ENCODE measurements at regions not wholly inside any gene's neighbourhood (a gene's known extent, or its start where the extent isn't known, plus 50 kb on each side); places are given as distances from the start of the nearest gene placed in this dataset.

GRCh38 chr1:186620566-186621350 is 59.5 kb downstream of the PTGS2 start:
- DNase-seq, result no peak

GRCh38 chr1:186618401-186619170 is 61.6 kb downstream of the PTGS2 start:
- peak; percentile 34 for DNase-seq

DNA sequence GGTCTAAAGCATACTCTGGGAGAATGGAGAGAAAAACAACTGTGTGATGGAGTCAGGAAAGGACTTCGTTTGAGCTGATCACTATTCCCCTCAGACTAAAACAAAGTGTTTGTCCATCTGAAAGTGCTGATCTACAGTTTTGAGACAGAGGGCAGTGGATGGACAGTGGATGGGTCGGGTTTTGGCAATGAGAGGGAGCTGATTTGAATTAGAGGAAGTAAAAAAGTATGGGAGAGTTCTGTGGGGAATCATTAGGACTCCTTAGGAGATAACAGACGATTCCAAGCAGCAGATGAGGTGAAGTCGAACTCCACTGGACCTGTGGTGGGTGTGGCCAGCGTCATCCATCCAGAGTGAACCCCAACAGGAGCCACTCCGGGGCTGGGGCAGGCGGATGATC is 62.3 kb downstream of the PTGS2 start:
- DNase-seq, result no peak

DNA sequence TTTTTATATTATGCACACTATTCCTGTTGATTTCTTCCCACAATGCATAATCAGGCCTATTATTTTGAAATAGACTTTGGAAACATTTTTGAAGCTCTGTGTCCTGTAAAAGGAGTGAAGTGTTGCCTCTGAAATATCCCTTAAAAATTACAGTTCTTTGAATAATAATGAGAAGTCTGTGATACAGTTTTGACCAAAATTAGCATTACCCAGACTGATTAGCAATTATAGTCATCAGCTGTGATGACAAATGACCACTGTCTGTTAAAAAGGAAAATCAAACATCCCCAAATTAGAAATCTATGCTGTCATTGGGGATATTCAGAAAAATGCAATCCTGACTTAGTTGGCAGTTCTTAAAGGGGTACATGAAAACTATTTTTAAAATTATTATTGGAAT is 63.7 kb downstream of the PTGS2 start:
- no peak for DNase-seq

GRCh38 chr1:186615332-186615731 is 64.9 kb downstream of the PTGS2 start:
- DNase-seq, result no peak

GRCh38 chr1:186611156-186611555 is 69.1 kb downstream of the PTGS2 start:
- no peak for DNase-seq

DNA sequence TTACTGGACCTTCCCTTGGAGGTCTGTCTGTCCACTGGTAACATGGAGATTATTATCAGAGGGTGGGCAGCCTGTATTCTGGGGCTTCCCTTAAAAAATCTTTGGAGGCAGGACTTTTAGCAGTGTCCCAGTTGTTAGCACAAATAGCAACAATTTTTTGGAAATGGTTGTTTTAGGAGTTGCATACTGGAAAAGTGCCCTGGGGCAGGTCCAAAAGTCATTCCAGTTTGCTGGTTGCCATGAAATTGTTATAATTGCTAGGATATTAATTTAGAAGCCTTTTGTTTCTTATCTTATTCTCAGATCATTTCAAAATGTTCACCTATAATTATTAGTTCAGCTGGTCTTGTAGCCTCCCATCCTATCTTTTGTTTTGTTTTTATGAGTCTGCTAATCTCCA is 71.0 kb downstream of the PTGS2 start:
- DNase-seq, result no peak

DNA sequence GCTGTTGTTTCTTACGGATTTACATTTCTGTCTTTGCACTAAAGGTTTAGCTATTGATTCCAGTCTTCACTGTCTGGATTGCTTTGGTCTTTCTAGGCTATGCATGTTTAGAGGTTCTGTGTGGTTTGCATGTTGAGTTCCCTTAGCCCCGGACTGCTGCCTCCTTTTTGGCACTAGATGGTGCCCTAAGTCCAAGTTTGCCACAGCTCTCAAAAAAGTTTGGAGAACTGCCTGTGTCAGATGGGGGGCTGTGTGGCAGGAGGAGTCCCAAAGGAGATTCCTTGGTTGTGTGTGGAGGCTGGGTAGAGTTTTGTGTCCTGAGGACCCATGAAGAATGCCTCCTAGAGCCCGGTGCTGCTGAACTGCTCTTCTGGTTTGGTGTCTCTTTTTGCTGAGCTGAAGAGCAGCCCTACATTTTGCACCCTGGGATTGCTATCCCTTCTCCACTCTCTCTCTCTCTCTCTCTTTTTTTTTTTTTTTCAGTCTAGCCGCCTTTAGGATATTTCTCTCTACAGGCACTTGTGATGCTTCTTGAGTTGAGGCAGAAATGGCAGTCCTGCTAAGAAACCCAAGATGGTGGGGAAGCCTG is 74.4 kb downstream of the PTGS2 start:
- DNase-seq, result peak; percentile 21

- DNase-seq, result no peak
Observed at GRCh38 chr1:186595969-186596368, 84.3 kb downstream of the PTGS2 start.

DNA sequence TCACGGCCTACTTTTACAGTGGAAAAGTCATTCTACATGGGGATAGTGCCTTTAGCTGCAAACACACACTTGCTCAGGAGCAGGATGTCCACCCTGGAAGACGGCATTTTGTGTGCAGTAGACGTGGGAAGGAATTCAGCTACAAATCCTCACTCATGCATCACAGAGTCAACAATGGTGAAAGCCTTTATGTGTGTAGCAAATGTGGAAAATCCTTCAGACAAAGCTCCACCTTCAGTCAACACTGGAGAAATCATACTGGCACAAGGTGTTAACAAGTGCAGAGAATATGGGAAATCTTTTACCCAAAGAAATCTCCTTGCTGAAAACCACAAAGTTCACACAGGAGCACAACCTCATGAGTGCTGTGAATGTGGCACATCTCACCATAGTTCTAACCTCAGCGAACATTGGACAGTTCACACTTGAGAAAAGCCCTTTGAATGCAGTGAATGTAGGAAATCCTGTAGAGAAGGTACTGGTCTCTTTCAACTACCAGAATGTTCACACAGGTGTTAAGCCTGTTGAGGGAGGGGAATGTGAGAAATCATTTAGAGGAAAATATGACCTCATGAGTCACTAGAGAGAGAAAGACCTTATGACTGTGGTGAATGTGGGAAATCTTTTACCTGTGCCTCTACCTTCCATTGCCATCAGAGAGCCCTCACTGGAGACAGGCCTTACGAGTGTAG is 101.8 kb downstream of the PTGS2 start:
- no peak for DNase-seq

GRCh38 chr1:186577633-186578032 is 102.6 kb downstream of the PTGS2 start:
- no peak for DNase-seq

DNA sequence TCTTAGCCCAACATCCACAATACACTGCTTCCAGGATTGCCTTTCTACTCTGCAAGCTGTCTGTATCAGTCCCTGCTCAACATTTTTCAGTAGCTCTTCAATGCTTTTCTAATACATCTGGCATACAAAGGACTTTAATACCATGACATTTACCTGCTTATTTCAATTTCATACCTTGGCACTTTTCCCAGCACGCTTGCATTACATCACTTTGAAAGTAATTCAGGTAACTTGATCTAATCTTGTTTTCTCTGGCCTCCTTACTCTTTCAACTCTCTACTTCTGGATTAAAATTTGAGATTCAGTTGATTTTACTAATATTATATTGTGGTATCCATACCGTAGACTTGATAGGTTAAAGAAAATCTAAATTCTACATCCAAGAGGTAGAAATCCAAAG is 103.0 kb downstream of the PTGS2 start:
- no peak for DNase-seq

DNA sequence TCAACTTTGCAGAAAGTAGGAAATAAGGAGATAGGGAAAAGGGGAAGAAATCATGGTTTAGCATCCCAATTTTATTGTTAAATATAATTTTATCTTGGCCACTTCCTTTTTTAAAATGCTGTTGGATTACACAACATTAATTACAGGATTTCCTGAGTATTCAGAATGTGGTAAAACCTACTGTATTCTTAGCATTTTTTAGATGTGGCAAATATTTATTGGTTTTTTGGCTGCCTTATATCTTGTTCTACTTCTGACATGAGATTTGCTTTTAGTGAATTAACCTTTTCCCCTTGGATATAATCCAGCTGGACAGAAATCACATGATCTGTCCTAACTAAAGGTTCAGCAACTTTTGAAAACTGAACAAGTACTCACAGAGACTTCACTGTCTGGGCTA is 104.9 kb downstream of the PTGS2 start:
- no peak for DNase-seq

- no peak for DNase-seq
Observed at GRCh38 chr1:186574926-186575325, 105.3 kb downstream of the PTGS2 start.

DNA sequence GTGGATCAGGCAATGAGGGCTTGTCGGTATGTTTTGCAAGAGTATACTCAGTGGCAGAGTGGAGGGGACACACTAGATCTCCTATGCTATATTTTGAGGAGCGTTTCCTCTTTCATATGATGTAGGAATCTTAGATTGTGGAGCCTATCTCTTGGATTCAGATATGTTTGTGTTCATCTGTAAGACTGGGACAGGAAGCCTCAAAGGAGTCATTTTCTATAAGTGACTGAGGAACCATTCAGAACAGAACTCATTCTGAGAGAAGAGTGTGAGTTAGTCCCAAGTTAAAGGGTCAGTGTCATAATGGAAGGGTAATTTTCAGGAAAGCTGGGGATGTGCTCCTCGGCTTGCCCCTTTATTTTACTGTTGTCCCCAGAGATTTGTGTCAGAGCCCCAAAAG is 107.7 kb downstream of the PTGS2 start:
- DNase-seq, result no peak

DNA sequence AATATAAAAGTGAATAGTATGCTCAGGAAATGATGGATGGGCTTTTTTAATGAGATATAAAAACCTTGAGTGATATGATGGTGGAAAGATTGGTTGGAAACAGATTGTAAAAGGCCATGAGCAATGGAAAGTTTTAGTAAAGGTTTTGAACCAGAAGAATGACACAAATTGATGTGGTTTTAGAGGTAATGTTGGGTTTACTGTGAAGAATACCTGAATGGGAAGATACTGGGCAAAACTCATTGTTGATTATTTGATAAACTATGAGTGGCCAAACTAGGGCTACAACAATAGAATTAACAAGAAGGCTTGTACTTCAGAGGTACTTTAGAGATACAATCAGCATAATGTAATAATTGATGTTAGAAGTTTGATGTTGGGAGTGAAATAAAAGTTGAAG is 108.5 kb downstream of the PTGS2 start:
- no peak for DNase-seq

DNA sequence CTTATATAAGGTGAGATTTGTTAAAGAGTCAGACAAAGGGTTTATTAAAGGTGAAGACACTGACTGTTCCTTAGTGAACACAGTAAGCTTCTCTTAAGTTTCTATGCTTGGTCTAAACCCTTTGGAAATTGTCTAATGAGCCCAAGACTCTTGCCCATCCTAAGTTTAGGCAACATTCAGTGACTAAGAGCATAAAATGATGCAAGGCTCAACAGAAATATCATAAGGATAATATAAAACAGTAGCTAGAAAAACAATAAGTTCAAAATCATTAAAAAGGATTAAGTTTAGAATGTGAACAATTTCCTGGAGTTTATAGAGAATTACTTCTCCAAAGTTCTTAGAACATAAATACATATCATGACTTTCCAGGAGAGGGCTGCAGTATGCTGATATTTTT is 108.9 kb upstream of the PDC start:
- DNase-seq, result no peak

GRCh38 chr1:186568221-186568620 is 107.3 kb upstream of the PDC start:
- DNase-seq, result no peak

GRCh38 chr1:186566140-186566855 is 105.4 kb upstream of the PDC start:
- DNase-seq, result no peak

DNA sequence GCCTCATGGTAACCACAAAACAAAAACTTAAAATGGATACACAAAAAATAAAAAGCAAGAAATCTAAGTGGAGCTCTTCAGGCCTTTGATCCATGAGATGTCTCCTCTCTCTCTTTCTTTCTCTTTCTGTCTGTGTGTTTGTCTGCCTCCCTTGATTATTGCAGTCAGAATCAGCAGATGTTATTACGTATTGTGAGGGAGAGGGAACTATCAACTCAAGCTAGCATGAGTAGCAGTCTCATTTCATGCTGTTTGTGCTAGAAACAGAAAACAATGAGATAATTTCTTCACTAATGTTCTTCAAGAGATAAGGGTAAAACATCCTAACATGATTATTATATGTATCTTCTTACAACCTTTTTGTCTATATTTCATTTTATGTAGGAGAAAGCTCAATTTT is 103.7 kb upstream of the PDC start:
- no peak for DNase-seq

GRCh38 chr1:186559601-186560116 is 98.7 kb upstream of the PDC start:
- DNase-seq, result no peak

DNA sequence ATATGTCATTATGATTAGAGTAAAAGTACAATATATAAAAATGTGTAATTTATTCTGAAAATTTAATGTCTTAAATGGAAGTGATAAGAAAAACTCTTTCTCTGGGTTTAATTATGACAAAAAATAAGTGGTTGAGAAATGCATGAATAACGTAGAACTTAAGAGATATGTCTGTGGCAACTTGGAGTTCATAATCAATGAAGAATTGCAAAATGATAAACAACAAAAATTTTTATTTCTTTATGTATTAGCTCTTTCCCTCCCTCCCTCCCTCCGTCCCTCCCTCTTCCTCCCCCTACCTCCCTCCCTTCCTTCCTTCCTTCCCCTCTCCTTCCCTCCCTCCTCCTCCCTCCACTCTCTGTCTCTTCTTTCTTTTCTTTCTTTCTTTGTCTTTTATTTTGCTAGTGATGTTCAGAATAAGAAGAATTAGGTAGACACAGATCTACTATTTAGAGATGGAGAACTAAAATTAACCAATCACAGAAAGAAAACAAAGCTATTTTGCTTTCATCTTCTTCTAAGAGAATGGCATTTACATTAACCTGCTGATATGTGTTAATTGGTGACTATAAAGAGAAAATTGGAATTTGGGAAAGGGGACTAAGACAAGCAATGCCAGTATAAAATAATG is 96.3 kb upstream of the PDC start:
- no peak for DNase-seq
